Calu3 (cell line): ENCODE measurements at regions not wholly inside any gene's neighbourhood (a gene's known extent, or its start where the extent isn't known, plus 50 kb on each side); places are given as distances from the start of the nearest gene placed in this dataset.

Source experiments
- BruUV-seq: library from RNA; stranded (reverse); fragments of 400-500 nt; replicated peaks from 2 replicates; lab custom pipeline; 2021; lab: Mats Ljungman, UMichigan
- CTCF ChIA-PET: fragments of 300-600 bp; sonication (Branson Sonifier 250); formaldehyde crosslinking; loops from one replicate; lab custom pipeline; 2022; ENCODE audit warnings: antibody characterized with exemption; lab: Charles Lee
- DNase-seq: peaks from one replicate; pipeline ENCODE4 v3.0.0; 2022
- H3K27ac Mint-ChIP-seq: one replicate; pipeline ENCODE4 v1.8.0; 2022; ENCODE audit warnings: mixed read lengths; ENCODE audit not compliant: unreplicated experiment
- H3K27me3 Mint-ChIP-seq: one replicate; pipeline ENCODE4 v1.8.0; 2022; ENCODE audit warnings: mixed read lengths; ENCODE audit not compliant: unreplicated experiment
- H3K36me3 Mint-ChIP-seq: one replicate; pipeline ENCODE4 v1.8.0; 2022; ENCODE audit warnings: mild to moderate bottlenecking, moderate library complexity, mixed read lengths; ENCODE audit not compliant: insufficient read depth, unreplicated experiment
- H3K4me1 Mint-ChIP-seq: one replicate; pipeline ENCODE4 v1.8.0; 2022; ENCODE audit warnings: mild to moderate bottlenecking, low read depth, mixed read lengths; ENCODE audit not compliant: unreplicated experiment
- H3K4me3 Mint-ChIP-seq: one replicate; pipeline ENCODE4 v1.8.0; 2022; ENCODE audit warnings: mild to moderate bottlenecking, low read depth, moderate library complexity, mixed read lengths; ENCODE audit not compliant: unreplicated experiment
- H3K9me3 Mint-ChIP-seq: one replicate; pipeline ENCODE4 v1.8.0; 2022; ENCODE audit warnings: low read depth, mixed read lengths; ENCODE audit not compliant: unreplicated experiment
- CTCF ChIP-seq: fragments of 200-600 bp; IDR thresholded peaks from one replicate; pipeline ENCODE4 v1.8.0; 2022; ENCODE audit warnings: antibody characterized with exemption; ENCODE audit not compliant: unreplicated experiment
- intact Hi-C: fragments of 100-400 bp; cut with micrococcal nuclease; formaldehyde crosslinking; loops from one replicate; pipeline ENCODE4 v1.10.0; 2022; ENCODE audit not compliant: unreplicated experiment

DNA sequence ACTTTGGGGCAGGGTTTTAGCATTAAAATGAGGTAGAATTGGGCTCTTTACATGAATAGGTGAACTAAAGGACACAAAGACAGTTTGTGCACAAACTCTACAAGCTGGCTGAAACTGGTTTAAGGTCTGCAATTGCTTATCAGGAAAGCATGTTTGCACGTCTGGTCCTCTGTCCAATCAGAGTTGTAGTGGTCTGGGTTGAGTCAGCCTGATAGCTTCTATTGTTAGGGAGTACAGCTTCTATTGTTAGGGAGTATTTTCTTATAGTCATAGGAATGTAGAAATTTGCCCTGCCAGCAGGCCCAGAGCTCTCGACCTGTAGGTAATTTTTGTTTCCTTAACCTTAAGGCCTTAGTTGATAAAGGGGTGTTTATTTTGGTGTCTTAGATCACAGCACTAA is 1422.4 kb downstream of the LRRC4C start:
- Mint-ChIP-seq H3K27ac (no peak overlapping the region), H3K4me3 (no peak overlapping the region), H3K27me3 (no peaks in the 10 kb centered on the region), H3K4me1 (no peaks in the 10 kb centered on the region), H3K36me3 (no peaks in the 10 kb centered on the region), H3K9me3 (peaks cover 15% of the 10 kb centered on the region)
- no peak for TF ChIP-seq CTCF
- intact Hi-C loops: no loop called here
- CTCF ChIA-PET: no interaction called here
- BruUV-seq: no TSS peak
- no peak for DNase-seq

DNA sequence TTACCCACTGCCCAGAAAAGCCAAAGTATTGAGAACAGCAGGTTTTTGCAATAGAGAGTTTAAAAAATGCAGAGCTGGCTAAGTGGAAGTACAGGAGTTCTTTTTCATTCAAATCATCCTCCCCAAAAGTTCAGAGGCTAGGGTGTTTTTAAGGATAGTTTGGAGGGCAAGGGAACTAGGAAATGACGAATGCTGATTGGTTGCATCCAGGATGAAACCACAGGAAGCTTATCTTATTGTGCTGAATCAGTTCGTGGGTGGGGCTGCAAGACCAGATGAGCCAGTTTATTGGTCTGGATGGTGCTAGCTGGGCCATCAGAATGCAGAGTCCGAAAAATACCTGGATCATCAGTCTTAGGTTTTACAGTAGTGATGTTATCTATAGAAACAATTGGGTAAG is 1427.1 kb downstream of the LRRC4C start:
- CTCF ChIA-PET: no interaction called here
- TF ChIP-seq CTCF: no peak
- no peaks in the 10 kb centered on the region for H3K4me1 Mint-ChIP-seq

DNA sequence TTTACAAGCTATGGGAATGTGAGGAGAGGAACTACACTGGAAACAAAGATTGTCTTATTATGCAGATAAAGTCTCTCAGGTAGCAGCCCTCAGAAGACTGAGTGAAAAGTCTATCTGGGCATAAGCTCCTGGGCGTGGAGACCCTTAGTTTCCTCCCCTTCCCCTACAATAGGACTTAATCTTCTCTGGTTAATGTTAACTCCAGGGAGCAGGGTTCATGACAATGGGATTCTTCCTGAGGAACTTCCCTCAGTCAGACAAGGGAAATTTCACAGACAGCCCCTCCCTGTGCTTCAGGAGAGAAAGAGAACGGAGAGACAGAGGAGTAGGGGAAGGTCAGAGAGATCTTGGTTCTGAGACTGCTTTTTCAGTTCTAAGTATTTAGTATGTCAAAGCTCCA is 1428.6 kb downstream of the LRRC4C start:
- H3K36me3 Mint-ChIP-seq: no peaks in the 10 kb centered on the region
- H3K9me3 Mint-ChIP-seq: peaks cover 19% of the 10 kb centered on the region
- TF ChIP-seq CTCF: no peak
- no peaks in the 10 kb centered on the region for H3K4me1 Mint-ChIP-seq
- CTCF ChIA-PET: no interaction called here
- no peak overlapping the region for H3K27ac Mint-ChIP-seq
- BruUV-seq: no TSS peak
- no peaks in the 10 kb centered on the region for H3K27me3 Mint-ChIP-seq
- DNase-seq: no peak
- intact Hi-C loops: no loop called here
- H3K4me3 Mint-ChIP-seq: no peak overlapping the region

More for the DNA sequence above, 1427.1 kb downstream of the LRRC4C start:
- BruUV-seq: no TSS peak
- no peak for DNase-seq
- H3K27me3 Mint-ChIP-seq: no peaks in the 10 kb centered on the region
- no peak overlapping the region for H3K4me3 Mint-ChIP-seq
- peaks cover 15% of the 10 kb centered on the region for H3K9me3 Mint-ChIP-seq
- no peak overlapping the region for H3K27ac Mint-ChIP-seq
- intact Hi-C loops: no loop called here
- no peaks in the 10 kb centered on the region for H3K36me3 Mint-ChIP-seq

- H3K4me1 Mint-ChIP-seq: no peaks in the 10 kb centered on the region
- CTCF ChIA-PET: no interaction called here
- no peak overlapping the region for H3K4me3 Mint-ChIP-seq
- no peak overlapping the region for H3K27ac Mint-ChIP-seq
- intact Hi-C loops: no loop called here
- no peaks in the 10 kb centered on the region for H3K27me3 Mint-ChIP-seq
- peaks cover 18% of the 10 kb centered on the region for H3K9me3 Mint-ChIP-seq
- DNase-seq: no peak
- no TSS peak for BruUV-seq
- TF ChIP-seq CTCF: no peak
- no peaks in the 10 kb centered on the region for H3K36me3 Mint-ChIP-seq
Measured at GRCh38 chr11:40029391-40029790, 1430.1 kb downstream of the LRRC4C start.
